Esophagus muscularis mucosa (tissue), 4 donors: ENCODE measurements at regions not wholly inside any gene's neighbourhood (a gene's known extent, or its start where the extent isn't known, plus 50 kb on each side); places are given as distances from the start of the nearest gene placed in this dataset.

Source experiments
- DNase-seq: peaks from one replicate; pipeline ENCODE4 v3.0.0-alpha.2; 2017; ENCODE audit errors: extremely low spot score
- H3K27ac ChIP-seq, 4 donors: fragments of 200-600 bp; sonication (generic); replicated peaks in 1 of 4; 1 replicate in 3 of 4; 2 replicates in 1 of 4; pipeline ENCODE4 v1.5.1; 2016 to 2019; ENCODE audit warnings: mild to moderate bottlenecking in 1 of 4
- H3K27me3 ChIP-seq, 4 donors: fragments of 200-600 bp; sonication (generic); one replicate each; pipeline versions ENCODE4 v1.5.1 to v1.6.0; 2016 to 2019
- H3K36me3 ChIP-seq, 4 donors: fragments of 200-600 bp; sonication (generic); one replicate each; pipeline ENCODE4 v1.5.1; 2016 to 2019
- H3K4me1 ChIP-seq, 4 donors: fragments of 200-600 bp; sonication (generic); one replicate each; pipeline ENCODE4 v1.5.1; 2016 to 2019
- H3K4me3 ChIP-seq, 4 donors: fragments of 200-600 bp; sonication (generic); 1 replicate in 2 of 4; 2 replicates in 2 of 4; pipeline ENCODE4 v1.5.1; 2016 to 2019; ENCODE audit warnings: mild to moderate bottlenecking in 4 of 4, moderate library complexity in 1 of 4
- H3K9me3 ChIP-seq, 4 donors: fragments of 200-600 bp; sonication (generic); 1 replicate in 3 of 4; 2 replicates in 1 of 4; pipeline ENCODE4 v1.5.1; 2016 to 2019
- CTCF ChIP-seq, 3 experiments: fragments of 200-600 bp in 2 of 3; fragments of 450-650 bp in 1 of 3; sonication (generic) in 2 of 3; IDR thresholded peaks; one replicate each; pipeline ENCODE4 v1.5.1; 2017 to 2019; ENCODE audit warnings: antibody characterized with exemption in 3 of 3, mild to moderate bottlenecking in 2 of 3, moderate library complexity in 1 of 3
- EP300 ChIP-seq: sonication (generic); formaldehyde crosslinking; IDR thresholded peaks from one replicate; pipeline ENCODE4 v1.6.1; 2017; ENCODE audit warnings: antibody characterized with exemption
- POLR2A ChIP-seq: fragments of 450-650 bp; IDR thresholded peaks from one replicate; pipeline ENCODE4 v1.6.1; 2017; ENCODE audit warnings: antibody characterized with exemption, moderate library complexity, mild to moderate bottlenecking, low read depth
- POLR2AphosphoS5 ChIP-seq, 2 donors: sonication (generic); formaldehyde crosslinking; IDR thresholded peaks; one replicate each; pipeline ENCODE4 v1.6.1; 2017; ENCODE audit warnings: antibody characterized with exemption in 2 of 2
- WGBS: methylation state at CpG from one replicate; pipeline ENCODE4 v1.1.5; 2018; 5-methylcytosine and 5-hydroxymethylcytosine counted together
- intact Hi-C: fragments of 100-400 bp; cut with DNase I; formaldehyde crosslinking; loops from one replicate; pipeline ENCODE4 v1.15.1; 2023

- WGBS = 67% methylated on average over 13 of the region's 13 CpGs
- H3K4me1 ChIP-seq = peaks cover 0 to 12% (median 5%) of the 10 kb centered on the region in 4 donors
- H3K4me3 ChIP-seq = no peak overlapping the region
- intact Hi-C loops = no loop called here
- no peak for TF ChIP-seq POLR2A
- peak in 1 of 2 donors; percentile 31 for TF ChIP-seq POLR2AphosphoS5 (IDR thresholded peaks at IDR 0.05)
- no peak for TF ChIP-seq EP300
- no peak for TF ChIP-seq CTCF (IDR thresholded peaks at IDR 0.05)
- H3K27ac ChIP-seq = peak overlapping the region in 1 of 4 donors; percentile 18
- DNase-seq = no peak
- H3K27me3 ChIP-seq = peaks cover 0 to 11% (median 0%) of the 10 kb centered on the region in 4 donors
- peaks cover 0 to 7% (median 3%) of the 10 kb centered on the region in 4 donors for H3K9me3 ChIP-seq
- no peaks in the 10 kb centered on the region for H3K36me3 ChIP-seq
Observed at GRCh38 chr22:27397954-27398342, 403.6 kb downstream of the MN1 start.

- no peak for DNase-seq
- 31% methylated on average over 19 of the region's 19 CpGs for WGBS
- H3K36me3 ChIP-seq = no peaks in the 10 kb centered on the region
- H3K4me3 ChIP-seq = peak overlapping the region in 1 of 4 donors; percentile 31
- TF ChIP-seq POLR2A (no peak), POLR2AphosphoS5 (IDR thresholded peaks at IDR 0.05) (peak in 1 of 2 donors; percentile 7)
- H3K4me1 ChIP-seq = peaks cover 0 to 12% (median 5%) of the 10 kb centered on the region in 4 donors
- H3K27ac ChIP-seq = peak overlapping the region in 2 of 4 donors; percentile 4 to 18
- intact Hi-C loops = no loop called here
- peaks cover 0 to 11% (median 0%) of the 10 kb centered on the region in 4 donors for H3K27me3 ChIP-seq
- H3K9me3 ChIP-seq = peaks cover 0 to 8% (median 4%) of the 10 kb centered on the region in 4 donors
Observed at GRCh38 chr22:27399161-27399560, 402.4 kb downstream of the MN1 start.

GRCh38 chr22:27400811-27401210 lies 400.7 kb downstream of the MN1 start:
- intact Hi-C loops = no loop called here
- H3K36me3 ChIP-seq = no peaks in the 10 kb centered on the region
- TF ChIP-seq POLR2AphosphoS5 (IDR thresholded peaks at IDR 0.05) = no peak
- no peak for TF ChIP-seq EP300
- no peak for TF ChIP-seq CTCF (IDR thresholded peaks at IDR 0.05)
- TF ChIP-seq POLR2A = no peak
- 5% methylated on average over 1 of the region's 1 CpG for WGBS
- H3K27me3 ChIP-seq = peaks cover 0 to 11% (median 0%) of the 10 kb centered on the region in 4 donors
- peaks cover 0 to 12% (median 6%) of the 10 kb centered on the region in 4 donors for H3K4me1 ChIP-seq
- no peak overlapping the region for H3K27ac ChIP-seq
- peaks cover 0 to 8% (median 4%) of the 10 kb centered on the region in 4 donors for H3K9me3 ChIP-seq
- H3K4me3 ChIP-seq = no peak overlapping the region
- DNase-seq = no peak

- Histone ChIP-seq H3K9me3 (peaks cover 0 to 8% (median 4%) of the 10 kb centered on the region in 4 donors), H3K27ac (no peak overlapping the region), H3K36me3 (no peaks in the 10 kb centered on the region), H3K4me3 (no peak overlapping the region), H3K4me1 (peaks cover 0 to 12% (median 8%) of the 10 kb centered on the region in 4 donors), H3K27me3 (peaks cover 0 to 11% (median 0%) of the 10 kb centered on the region in 4 donors)
- WGBS = 70% methylated on average over 3 of the region's 3 CpGs
- intact Hi-C loops = no loop called here
- TF ChIP-seq CTCF (IDR thresholded peaks at IDR 0.05) (no peak), POLR2AphosphoS5 (IDR thresholded peaks at IDR 0.05) (no peak), EP300 (no peak), POLR2A (no peak)
- DNase-seq = no peak
Observed at GRCh38 chr22:27401321-27401720, 400.2 kb downstream of the MN1 start.

GRCh38 chr22:27404441-27404840 lies 397.1 kb downstream of the MN1 start:
- Histone ChIP-seq H3K4me1 (peaks cover 0 to 11% (median 2%) of the 10 kb centered on the region in 4 donors), H3K36me3 (no peaks in the 10 kb centered on the region), H3K4me3 (no peak overlapping the region), H3K27me3 (peaks cover 0 to 16% (median 0%) of the 10 kb centered on the region in 4 donors), H3K9me3 (peaks cover 0 to 8% (median 4%) of the 10 kb centered on the region in 4 donors), H3K27ac (no peak overlapping the region)
- TF ChIP-seq POLR2AphosphoS5 (IDR thresholded peaks at IDR 0.05) (no peak), POLR2A (no peak), EP300 (no peak), CTCF (IDR thresholded peaks at IDR 0.05) (no peak)
- intact Hi-C loops = no loop called here
- DNase-seq = no peak
- 83% methylated on average over 4 of the region's 5 CpGs for WGBS
